GM12878 (cell line): ENCODE measurements at regions not wholly inside any gene's neighbourhood (a gene's known extent, or its start where the extent isn't known, plus 50 kb on each side); places are given as distances from the start of the nearest gene placed in this dataset.

Experiments
- CREB1 ChIP-seq: IDR thresholded peaks from 2 replicates; pipeline ENCODE4 v1.6.1; 2012; ENCODE audit warnings: low read depth, mild to moderate bottlenecking, inconsistent platforms
- EZH2 ChIP-seq: IDR thresholded peaks from 2 replicates; pipeline ENCODE4 v1.6.1; 2012; ENCODE audit warnings: low read depth, mild to moderate bottlenecking, control low read depth, inconsistent platforms, low read length, borderline replicate concordance; ENCODE audit not compliant: control insufficient read depth
- JUNB ChIP-seq: IDR thresholded peaks from 2 replicates; pipeline ENCODE4 v1.6.1; 2016; ENCODE audit warnings: antibody characterized with exemption, mild to moderate bottlenecking
- POLR2AphosphoS5 ChIP-seq: IDR thresholded peaks from 2 replicates; pipeline ENCODE4 v1.6.1; 2011; ENCODE audit warnings: mild to moderate bottlenecking, low read length, inconsistent platforms
- YY1 ChIP-seq: IDR thresholded peaks from 2 replicates; pipeline ENCODE4 v1.6.1; 2011; ENCODE audit warnings: low read depth, mild to moderate bottlenecking, low read length
- TF ChIP-seq, protein P1 (sequence below): fragments of 450-650 bp; IDR thresholded peaks from 2 replicates; pipeline ENCODE4 v1.6.1; 2018; ENCODE audit warnings: mild to moderate bottlenecking, low read depth, moderate library complexity; ENCODE audit not compliant: partially characterized antibody
- TF ChIP-seq, protein P2 (sequence below), 3 experiments: IDR thresholded peaks in 2 of 3; conservative IDR thresholded peaks in 1 of 3; 2 replicates each; pipeline ENCODE4 v1.5.1; 2011; ENCODE audit warnings: low read depth in 3 of 3, low read length in 3 of 3, mild to moderate bottlenecking in 3 of 3, control low read depth in 2 of 3, moderate library complexity in 2 of 3, inconsistent platforms in 1 of 3, mixed read lengths in 1 of 3; ENCODE audit not compliant: control insufficient read depth in 2 of 3, insufficient read depth in 1 of 3; ENCODE audit errors: extremely low read depth in 1 of 3

DNA sequence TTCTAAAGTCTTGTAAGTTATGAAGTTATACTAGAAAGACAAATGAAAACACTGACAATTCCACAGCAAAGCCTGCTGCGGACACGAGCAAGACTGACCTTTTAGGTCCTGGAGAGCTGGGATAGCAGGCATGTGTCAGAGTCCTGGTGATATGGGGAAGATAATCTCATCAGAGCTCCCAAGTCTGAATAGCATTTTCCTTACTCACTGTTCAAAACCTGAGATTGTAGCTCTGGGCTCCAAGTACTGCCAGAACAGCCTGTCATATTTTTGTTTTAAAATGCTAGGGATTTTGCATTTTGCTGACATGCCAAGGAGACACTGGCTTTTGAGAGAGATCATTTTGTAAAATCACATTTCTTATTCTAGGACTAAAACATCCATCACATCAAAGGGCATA, 90.1 kb downstream of the DRD1 start:
- TF ChIP-seq, protein P1, sequence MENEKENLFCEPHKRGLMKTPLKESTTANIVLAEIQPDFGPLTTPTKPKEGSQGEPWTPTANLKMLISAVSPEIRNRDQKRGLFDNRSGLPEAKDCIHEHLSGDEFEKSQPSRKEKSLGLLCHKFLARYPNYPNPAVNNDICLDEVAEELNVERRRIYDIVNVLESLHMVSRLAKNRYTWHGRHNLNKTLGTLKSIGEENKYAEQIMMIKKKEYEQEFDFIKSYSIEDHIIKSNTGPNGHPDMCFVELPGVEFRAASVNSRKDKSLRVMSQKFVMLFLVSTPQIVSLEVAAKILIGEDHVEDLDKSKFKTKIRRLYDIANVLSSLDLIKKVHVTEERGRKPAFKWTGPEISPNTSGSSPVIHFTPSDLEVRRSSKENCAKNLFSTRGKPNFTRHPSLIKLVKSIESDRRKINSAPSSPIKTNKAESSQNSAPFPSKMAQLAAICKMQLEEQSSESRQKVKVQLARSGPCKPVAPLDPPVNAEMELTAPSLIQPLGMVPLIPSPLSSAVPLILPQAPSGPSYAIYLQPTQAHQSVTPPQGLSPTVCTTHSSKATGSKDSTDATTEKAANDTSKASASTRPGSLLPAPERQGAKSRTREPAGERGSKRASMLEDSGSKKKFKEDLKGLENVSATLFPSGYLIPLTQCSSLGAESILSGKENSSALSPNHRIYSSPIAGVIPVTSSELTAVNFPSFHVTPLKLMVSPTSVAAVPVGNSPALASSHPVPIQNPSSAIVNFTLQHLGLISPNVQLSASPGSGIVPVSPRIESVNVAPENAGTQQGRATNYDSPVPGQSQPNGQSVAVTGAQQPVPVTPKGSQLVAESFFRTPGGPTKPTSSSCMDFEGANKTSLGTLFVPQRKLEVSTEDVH = no peak
- TF ChIP-seq, protein P2, sequence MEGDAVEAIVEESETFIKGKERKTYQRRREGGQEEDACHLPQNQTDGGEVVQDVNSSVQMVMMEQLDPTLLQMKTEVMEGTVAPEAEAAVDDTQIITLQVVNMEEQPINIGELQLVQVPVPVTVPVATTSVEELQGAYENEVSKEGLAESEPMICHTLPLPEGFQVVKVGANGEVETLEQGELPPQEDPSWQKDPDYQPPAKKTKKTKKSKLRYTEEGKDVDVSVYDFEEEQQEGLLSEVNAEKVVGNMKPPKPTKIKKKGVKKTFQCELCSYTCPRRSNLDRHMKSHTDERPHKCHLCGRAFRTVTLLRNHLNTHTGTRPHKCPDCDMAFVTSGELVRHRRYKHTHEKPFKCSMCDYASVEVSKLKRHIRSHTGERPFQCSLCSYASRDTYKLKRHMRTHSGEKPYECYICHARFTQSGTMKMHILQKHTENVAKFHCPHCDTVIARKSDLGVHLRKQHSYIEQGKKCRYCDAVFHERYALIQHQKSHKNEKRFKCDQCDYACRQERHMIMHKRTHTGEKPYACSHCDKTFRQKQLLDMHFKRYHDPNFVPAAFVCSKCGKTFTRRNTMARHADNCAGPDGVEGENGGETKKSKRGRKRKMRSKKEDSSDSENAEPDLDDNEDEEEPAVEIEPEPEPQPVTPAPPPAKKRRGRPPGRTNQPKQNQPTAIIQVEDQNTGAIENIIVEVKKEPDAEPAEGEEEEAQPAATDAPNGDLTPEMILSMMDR (IDR thresholded peaks at IDR 0.05 in 2 of 3, conservative IDR thresholded peaks at IDR 0.05 in 1 of 3; ENCODE audit: control insufficient read depth in 2 of 3, extremely low read depth in 1 of 3, insufficient read depth in 1 of 3, low read depth in 3 of 3, low read length in 3 of 3) = no peak
- TF ChIP-seq POLR2AphosphoS5 (no peak), JUNB (no peak), CREB1 (no peak), EZH2 (no peak), YY1 (no peak)
